Left colon (tissue), 2 donors: ENCODE measurements at regions not wholly inside any gene's neighbourhood (a gene's known extent, or its start where the extent isn't known, plus 50 kb on each side); places are given as distances from the start of the nearest gene placed in this dataset.
"Not testable (repeated sequence)": the region's sequence is repeated elsewhere in the genome, so short reads cannot be mapped to it uniquely, and the experiment has no call there.

Experiments
- ATAC-seq: fragments of 200-7000 bp; cut with Tn5 transposase; one replicate; pipeline ENCODE4 v1.9.1; 2020; ENCODE audit warnings: mild to moderate bottlenecking, moderate library complexity
- DNase-seq, 2 donors: peaks; one replicate each; pipeline ENCODE4 v3.0.0-alpha.2; 2020
- intact Hi-C, 2 donors: fragments of 100-400 bp; cut with DNase I in 1 of 2; cut with micrococcal nuclease in 1 of 2; formaldehyde crosslinking; loops; one replicate each; pipeline versions ENCODE4 v1.11.2 to v1.14.0; 2022; cut with DNase I, micrococcal nuclease
- donor health status: DM: no; HTN: no; CAD: no.
- donor health status: DM: yes; HTN: yes; CAD: no.

DNA sequence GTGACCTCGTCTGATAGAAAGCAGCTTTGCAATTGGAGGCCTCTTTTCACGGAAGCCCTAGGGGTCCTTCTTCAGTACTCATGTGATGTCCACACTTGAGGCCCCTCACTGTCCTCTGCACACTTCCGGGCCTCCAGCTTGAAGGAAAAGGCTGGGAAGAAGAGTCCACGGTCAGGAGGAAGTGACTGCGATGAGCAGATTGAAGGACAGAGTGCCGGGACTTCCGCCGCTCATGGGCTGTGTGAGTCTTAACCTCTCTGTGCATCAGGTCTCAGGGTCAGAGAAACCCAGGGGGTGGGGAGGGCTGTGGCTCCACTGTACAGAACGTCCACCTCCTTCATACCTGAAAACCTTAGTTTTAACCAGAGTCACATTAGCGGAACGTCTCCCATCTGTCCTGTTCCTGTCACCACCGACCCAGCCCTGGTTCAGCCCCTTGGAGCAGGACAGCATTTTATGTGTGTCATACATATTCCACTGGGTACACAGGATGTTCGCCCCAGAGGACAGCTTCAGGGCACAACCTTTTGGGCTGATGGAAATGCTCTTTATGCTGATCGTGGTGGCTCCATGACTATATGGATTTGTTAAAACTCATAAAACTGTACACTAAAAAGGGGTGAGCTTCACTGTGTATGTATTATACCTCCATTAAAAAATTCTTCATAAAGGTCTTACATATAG, 51.0 kb upstream of the SORCS2 start:
- ATAC-seq, result no peak
- DNase-seq, result no peak
- intact Hi-C loops, result no loop called here

DNA sequence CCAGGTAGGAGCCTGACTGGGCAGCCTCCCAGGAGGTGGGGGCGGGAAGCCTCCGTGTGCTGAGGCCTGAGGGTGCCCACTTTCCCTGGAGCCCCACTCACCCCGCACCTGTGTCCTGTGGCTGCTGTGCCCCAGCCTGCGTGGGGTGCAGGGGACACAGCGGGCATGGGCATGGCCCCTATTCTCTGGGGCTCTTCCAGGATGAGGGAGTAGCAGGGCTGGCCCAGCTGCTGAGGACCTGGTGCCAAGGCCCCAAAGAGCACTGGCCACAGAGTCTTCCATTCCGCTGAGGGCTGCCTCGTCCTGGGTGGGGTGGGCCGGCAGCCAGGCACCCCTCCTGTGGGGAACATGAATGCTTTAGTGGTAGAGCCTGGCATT, 51.7 kb upstream of the SORCS2 start:
- ATAC-seq (no peak), DNase-seq (no peak)

DNA sequence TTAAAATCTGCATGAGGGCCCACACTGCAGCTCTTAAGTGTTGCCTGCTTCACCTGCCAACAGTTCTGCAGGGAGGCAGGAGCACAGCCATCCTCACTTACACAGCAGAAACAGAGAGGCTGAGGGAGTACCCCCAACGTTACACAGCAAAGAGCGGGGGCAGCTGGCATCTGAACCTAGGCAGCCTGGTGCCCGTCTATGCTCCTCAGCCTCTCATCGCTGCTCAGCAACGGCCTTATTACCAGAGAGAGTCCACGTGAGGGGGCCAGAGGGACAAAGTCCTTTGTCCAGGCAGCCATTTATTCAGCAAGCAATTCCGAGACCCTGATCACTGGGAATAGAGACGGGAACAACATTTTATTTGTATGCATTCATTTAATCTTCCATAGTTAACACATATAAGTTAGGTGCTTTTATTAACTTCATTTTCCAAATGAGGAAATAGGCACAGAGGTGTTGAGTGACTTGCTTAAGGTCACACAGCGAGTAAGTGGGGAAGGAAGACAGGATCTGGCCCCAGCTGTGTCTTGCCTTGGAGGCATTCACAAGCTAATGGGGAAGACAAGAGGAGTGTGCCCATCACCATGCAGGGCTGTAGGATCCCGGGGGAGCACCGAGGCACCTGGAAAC, 52.2 kb upstream of the SORCS2 start:
- intact Hi-C loops, result no loop called here
- no peak for DNase-seq
- no peak for ATAC-seq

More for the DNA sequence above, 51.7 kb upstream of the SORCS2 start:
- intact Hi-C loops, result no loop called here

DNA sequence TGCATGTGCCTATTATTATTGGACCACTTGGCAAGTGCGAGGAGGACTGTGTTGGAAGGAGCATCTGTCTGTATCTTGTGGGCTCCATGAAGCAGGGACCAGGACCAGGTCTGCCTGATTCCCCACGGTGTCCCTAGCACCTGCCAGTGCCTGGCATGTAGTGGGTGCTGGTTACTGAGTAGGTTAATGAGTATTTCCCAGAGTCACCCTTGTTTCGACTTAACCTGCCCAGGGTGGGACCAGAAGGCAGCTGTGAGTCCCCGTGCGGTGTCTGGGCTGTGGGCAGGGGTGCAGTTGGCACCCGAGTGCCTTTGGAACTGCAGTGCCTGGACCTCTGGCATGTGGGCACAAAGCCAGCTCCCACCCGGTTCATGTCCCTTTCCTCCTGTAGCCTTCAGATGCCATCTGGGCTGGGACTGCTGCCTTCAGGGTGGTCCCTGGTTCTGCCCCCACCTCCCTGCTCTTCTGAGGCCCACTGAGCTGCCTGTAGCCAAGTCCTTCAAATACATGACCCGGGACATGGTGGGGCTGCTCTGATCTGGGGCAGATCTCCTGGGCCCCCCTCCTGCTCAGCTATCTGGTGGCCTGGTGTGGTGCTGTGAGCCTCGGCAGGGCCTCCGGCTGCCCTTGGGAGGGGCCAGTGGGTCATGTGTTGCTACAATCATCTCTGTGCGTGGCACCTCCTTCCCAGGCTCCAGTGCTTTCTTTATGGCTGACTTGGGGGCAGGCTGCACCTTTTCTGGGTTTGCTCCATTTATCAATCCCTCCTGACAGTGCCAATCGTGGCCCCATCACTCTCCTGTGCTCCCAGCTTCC, 53.0 kb upstream of the SORCS2 start:
- ATAC-seq, result no peak
- no peak for DNase-seq
- intact Hi-C loops, result no loop called here

DNA sequence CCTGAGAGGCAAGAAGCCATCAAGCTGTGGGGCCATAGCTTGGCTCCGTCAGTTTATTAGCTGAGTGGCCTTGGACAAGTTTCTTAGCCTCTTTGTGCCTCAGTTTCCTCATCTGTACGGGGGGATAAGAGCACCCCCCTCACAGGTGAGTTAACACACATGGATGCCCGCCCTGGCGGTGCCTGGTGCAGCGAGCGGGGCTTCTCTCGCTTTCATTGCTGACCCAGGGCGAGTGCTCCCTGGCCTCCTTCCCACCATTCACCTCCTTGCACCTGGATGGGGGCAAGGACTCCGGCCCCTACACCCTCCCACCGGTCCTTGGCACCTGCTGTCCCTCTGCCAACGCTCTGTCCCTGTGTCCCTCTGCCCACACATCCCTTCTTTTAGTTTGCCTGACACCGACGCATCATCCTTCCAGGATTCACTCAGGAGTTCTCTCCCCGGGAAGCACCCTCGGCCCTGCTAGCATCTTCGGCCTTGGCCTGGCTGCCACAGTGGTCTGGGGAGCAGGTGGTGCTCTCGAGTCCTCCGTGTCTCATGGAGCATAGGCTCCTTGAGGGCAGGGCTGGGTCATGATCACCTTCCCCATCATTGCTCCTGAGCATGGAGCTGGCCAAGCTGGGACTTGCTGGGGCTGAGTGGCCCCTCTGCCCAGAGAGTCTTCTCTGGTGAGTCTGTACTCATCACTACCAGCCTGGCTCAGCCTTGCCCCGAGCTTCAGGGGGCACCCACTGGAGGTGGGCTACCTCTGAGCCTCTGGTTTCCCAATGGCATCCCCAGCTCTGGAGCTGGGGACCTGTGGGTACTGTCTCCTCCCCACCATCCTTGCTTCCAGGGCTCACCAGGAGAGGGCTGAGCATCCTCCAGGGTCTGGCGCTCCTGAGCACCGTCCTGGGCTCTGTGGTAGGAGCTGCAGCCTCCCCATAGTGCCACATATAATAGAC, 53.8 kb upstream of the SORCS2 start:
- DNase-seq (no peak), ATAC-seq (no peak)
- intact Hi-C loops, result no loop called here

DNA sequence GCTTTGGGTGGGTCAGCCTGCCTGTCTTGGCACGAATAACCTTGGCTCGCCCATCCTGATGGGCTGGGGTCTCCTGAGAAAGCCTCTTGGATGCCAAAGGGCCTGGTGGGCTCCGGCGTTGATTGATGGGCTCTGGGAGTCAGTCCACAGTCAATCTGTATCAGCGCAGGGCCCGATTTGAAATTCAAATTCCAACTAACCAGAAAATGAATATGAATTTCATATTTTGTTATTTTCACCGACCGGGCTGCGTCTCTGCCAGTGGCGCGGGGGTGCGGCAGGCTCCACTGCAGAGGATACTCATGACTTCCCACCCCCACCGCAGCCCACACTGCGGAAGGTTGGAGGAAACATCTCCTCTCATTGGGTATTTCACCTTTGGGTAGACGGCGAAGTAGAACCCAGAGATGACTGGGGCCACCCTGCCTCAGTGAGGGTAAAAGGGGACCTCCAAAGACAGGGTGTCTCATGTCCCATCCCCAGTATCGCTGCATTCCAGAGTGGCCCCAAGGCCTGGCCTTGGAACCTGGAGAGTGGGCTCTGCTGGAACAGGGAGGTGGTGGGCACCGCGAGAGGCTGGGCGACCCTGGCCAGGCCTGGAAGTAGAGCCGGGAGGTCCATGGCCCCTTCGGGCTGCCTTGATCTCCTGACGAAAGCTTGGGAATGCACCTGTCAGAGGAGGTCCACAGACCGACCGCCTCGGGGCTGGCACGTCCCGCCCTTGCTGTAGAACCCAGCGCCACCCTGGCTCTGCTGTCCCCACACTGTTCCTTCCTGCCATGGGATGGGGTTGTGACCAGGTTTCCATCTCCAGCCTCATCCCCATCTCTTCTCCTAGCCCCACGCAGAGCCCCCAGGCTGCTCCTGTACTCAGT, 54.8 kb upstream of the SORCS2 start:
- intact Hi-C loops, result no loop called here
- DNase-seq, result no peak
- no peak for ATAC-seq

DNA sequence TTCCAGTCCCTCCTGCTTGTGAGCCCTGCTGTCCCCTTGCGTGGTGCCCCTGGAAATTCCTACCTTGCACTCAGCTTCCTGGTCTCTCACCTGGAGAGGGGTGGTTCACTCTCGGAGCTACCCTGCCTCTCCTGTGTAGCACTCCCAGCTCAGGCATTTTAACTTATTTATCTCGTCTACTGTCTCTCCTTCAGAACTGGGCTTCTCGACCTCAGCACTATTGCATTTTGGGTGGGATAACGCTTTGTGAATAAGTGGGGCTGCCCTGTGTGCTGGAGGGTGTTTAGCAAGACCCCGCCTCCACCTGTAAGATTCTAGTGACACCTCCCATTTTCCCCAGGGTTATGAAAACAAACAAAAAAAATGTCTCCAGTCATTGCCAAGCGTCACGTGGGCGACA, 56.0 kb upstream of the SORCS2 start:
- no peak for ATAC-seq
- no peak for DNase-seq
- intact Hi-C loops, result no loop called here

DNA sequence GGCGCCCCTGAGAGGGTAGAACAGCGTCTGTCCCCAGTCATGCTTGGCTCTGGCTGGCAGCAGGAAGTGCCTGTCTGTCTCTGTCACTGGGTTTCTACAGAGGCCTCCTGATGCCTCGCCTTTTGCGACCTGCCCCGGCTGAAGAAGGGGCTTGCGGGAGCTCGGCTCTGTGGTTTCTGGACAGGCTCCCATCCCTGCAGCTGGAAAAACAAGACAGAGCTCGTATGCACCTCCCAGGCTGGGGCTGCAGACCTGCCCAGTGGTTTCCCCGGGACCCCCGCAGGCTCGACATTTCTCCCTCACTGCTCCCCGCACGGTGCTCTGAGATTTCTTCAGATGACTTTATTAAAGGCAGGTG, 57.0 kb upstream of the SORCS2 start:
- intact Hi-C loops, result no loop called here
- DNase-seq (no peak), ATAC-seq (no peak)

DNA sequence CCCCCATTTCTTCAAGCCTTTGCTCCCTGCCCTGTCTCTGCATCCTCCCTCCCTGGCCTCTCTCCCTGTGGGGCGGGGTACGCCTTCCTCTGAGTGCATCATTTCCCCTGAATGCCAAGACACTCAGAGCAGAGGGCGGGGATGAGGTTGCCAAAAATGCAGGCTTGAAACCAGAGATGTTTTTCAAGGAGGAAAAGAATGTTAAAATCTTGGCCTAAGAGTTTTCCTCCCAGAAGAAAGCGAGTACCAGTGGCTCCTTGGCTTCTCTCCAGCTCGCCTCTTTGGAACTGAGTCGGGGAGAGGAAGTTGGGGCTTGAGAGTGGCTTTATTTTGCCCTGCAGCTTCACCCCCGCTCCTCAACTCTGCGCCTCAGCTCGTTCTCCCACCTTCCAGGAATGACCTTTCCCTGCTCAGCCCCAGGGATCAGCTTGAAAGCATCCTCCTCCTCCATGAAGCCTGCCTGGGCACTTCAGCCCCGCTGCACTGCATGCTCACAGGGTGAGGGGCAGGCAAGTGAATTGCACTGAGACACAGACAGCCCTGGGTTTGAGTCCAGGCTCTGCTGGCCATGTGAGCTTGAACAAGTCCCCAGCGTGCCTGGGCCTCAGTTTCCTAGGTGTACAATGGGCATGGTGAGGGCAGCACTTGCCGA, 57.5 kb upstream of the SORCS2 start:
- intact Hi-C loops, result no loop called here
- ATAC-seq, result no peak

DNA sequence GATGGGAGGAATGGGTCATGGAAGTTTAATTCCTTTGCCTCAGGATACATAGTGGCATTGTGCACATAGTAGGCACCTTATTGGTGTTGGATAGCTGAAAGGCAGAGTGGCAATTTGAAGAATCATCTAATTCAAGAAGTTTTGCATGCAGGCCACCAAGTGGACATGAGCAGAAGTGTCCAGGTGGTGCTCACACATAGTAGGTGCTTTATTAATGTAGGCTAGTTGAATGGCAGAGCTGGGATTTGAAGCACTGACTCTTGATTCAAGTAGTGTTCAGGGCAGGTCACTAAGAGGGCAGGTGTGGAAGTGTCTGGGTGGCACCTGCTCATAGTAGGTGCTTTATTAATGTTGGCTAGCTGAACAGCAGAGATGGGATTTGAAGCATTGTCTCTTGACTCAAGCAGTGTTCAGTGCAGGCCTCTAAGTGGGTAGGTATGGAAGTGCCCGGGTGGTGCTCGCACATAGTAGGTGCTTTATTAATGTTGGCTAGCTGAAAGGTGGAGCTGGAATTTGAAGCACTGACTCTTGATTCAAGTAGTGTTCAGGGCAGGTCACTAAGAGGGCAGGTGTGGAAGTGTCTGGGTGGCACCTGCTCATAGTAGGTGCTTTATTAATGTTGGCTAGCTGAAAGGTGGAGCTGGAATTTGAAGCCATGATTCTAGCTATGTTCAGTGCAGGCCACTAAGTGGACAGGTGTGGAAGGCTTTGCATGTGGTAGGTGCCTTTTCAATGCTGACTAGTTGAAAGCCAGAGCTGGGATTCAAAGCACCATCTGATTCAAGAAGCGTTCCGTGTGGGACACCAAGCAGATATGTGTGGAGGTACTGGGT, 58.3 kb upstream of the SORCS2 start:
- intact Hi-C loops, DNase-seq, ATAC-seq: not testable (repeated sequence)

More for the DNA sequence above, 57.5 kb upstream of the SORCS2 start:
- DNase-seq, result peak; percentile 34 to 36

DNA sequence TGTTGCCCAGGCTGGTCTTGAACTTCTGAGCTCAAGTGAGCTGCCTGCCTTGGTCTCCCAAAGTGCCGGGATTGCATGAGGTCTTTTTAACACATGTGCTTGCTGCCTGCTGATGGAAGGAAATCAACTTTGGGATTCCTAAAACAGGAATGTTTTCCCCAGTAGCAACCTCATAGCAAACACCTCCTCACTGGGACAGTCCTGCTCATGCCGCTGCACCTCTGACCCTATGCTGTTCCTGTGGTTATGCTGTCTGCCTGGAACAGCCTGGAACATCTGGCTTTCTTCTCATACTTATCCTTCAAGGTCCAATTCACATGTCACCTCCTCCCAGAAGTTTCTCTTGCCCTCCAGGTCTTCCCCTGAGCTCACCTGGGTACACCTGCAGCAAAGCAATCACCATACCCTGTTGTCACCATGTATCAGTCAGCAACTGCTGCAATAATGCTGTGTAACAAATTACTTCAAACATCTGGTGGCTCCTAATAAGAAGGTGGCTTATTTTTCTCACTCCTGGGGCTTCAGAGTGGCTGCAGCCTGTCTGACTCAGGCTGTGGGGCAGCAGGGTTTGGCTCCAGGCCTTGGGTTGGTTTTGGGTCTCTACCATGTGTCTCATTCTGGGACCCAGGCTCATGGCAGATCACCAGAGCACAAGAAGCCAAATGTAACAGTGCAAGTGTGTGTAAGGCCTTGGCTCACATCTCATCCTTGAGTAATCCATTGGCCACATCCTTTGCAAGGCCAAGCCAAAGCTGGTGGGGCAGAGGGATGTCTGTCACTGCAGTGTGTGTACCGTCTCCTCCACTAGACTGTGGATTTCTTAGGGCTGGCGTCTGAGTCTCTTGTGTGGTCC, 59.4 kb upstream of the SORCS2 start:
- DNase-seq (no peak), ATAC-seq (no peak)
- intact Hi-C loops, result no loop called here

DNA sequence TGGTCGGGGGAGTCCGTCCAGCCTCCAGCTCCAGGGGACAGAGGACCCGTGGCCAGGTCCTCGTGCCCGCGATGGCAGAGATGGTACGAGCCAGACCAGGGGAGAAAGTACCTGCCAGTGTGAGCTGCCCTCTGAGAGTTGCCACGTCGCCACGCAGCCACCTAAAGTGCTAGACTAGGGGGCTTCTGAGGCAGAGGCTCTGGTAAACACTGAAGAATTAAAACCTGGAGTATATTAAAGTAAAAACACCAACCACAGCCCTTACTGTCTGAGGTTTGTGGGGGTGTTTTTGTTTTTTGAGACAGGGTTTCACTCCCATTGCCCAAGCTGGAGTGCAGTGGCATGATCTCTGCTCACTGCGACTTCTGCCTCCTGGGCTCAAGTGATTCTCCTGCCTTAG, 60.1 kb upstream of the SORCS2 start:
- intact Hi-C loops, result no loop called here
- DNase-seq (no peak), ATAC-seq (no peak)

DNA sequence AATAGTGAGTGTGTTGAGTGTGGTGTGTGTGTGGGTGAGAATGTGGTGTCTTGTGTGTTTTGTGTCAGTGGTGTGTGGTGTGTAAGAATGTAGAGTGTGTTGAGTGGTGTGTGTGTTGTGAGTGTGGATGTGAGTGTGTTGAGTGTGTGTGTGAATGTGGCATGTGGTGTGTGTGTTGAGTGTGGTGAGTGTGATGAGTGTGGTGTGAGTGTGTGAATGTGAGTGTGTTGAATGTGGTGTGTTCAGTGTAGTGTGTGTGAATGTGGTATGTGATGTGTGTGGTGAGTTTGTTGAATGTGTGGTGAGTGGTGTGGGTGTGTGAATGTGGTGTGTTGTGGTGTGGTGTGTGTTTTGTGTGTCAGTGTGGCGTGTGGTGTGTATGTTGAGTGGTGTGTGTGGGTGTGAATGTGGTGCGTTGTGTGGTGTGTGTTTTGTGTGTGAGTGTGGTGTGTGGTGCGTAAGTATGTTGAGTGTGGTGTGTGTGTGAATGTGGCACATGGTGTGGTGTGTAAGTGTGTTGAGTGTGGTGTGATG, 60.8 kb upstream of the SORCS2 start:
- intact Hi-C loops, result no loop called here
- DNase-seq (no peak), ATAC-seq (no peak)

DNA sequence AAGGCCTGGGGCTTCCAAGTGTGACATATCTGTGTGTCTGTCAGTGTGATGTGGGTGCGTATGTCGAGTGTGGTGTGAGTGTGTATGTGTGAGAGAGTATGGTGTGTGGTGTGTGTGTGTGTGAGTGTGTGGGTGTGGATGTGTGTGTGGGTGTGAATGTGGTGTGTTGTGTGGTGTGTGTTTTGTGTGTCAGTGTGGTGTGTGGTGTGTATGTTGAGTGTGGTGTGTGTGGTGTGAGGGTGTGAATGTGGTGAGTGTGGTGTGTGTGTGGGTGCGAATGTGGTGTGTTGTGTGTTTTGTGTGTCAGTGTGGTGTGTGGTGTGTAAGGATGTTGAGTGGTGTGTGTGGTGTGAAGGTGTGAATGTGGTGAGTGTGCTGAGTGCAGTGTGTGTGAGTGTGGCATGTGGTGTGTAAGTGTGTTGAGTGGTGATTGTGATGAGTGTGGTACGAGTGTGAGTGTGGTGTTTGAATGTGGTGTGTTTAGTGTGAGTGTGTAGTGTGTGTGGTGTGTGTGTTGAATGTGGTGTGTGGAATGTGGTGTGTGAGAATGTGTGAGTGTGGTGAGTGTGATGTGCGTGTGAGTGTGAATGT, 61.6 kb upstream of the SORCS2 start:
- intact Hi-C loops, result no loop called here
- no peak for ATAC-seq
- no peak for DNase-seq

DNA sequence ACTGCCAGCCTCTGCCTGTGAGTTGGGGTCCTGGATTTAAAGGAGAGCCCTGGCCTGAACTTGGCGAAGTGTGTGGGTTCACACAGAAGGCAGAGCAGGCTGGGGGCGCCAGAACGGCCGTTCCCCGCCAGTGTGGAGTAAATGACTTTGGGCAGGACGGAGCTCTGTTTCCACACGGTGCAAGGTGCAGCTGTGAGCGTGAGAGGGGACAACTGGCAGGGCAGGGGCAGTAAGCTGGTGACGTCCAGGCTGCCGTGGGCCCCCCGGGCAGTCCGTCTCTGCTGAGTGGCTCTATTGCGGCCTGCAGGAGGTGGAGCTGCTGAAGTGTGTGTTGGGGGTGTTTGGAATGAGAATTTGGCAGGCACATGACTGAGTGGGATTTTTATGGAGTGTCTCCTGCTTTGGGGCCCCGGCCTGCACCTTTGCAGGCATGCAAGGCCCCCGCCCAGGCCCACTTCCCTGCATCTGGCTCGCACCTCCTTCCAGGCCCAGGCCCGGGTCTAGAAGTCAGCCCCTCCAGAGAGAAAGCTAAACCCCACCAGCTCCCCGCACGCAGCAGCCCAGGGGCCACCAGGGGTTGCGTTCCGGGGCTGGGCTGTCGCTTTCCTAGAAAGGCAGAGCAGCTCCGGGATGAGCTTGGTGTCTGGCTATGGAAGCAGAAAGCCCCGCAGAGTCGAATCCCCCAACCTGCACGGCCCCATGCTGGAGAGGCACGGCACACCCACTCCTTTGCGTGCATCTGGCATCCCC, 62.2 kb upstream of the GRPEL1 start:
- no peak for ATAC-seq
- intact Hi-C loops, result no loop called here
- DNase-seq, result no peak
